ENCODE measurements at regions not wholly inside any gene's neighbourhood (a gene's known extent, or its start where the extent isn't known, plus 50 kb on each side); places are given as distances from the start of the nearest gene placed in this dataset.

DNA sequence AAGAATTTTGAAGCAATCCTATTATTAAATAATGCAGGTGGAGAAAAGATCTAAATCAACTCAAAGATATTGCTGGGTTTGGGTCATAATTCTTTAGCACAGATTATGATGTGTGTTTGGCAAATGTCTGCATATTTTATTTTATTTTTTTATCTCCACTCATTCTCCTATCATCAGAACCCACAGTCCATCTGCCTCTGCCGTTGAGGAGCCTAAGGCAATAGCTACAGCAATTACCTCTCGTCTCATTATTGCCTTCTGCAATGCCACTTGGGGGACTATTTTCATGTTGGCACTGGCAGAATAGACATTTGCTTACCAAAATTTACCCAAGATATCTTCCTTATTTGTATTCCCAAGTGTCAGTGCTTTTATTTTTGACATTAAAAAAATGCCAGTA lies 815.9 kb upstream of the CNTNAP5 start:
- no peak for DNase-seq

DNA sequence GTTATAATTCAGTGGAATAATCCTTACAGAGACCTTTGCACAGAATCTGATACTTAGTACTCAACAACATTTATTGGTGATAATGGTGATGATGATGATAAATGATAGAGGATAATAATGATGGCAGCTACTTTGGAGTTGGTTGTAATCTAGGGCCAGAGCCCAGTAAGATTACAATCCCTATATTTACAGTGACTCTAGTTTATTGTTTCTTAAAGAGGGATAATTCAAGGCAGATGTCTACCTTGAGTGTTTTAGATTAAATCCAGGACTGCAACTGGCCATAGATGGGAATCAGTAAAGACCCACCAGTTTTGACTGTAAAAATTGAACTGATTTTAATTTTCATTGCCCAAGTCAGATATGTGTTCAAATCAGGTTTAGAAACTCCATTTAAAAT lies 813.9 kb upstream of the CNTNAP5 start:
- no peak for DNase-seq

DNA sequence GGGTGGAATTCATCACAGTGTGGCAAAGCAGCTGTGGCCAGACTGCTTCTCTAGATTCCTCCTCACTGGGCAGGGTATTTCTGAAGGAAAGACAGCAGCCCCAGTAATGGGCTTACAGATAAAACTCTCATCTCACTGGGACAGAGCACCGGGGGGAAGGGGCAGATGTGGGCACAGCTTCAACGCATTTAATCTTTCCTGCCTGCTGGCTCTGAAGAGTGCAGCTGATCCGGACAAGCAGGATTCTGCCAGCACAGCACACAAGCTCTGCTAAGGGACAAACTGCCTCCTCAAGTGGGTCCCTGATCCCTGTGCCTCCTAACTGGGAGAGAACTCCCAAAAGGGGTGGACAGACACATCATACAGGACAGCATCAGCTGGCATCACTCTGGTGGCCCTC lies 779.9 kb upstream of the CNTNAP5 start:
- DNase-seq: no peak

DNA sequence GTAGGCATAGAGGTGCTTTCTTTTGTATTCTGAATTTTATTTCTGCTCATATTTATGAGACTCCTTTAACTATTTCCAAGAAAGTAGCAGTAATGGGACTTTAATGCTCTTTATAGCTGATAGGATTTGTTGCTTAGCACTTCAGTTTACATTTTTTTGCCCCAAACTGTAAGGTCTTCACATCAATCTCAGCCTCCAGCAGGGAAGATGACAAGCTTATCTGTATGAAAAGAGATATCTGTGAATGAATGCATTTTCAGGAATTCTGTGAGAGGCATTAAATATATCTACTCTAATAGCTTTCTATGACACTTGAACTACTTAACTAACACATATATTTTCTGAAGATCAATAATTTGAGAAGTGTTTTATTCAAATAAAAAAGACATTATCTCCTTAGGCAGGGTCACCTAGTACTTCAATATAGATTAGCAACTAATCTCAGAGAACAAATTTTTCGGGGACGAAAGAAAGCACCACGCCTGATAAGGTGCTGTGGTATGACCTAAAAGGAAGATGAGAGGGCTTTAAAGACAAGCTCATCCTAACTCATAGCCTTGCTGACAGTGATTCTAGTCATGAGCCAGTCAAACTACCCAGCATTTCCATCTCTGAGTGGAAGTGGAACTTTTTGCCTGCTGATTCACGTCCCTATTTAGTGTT lies 766.1 kb upstream of the CNTNAP5 start:
- no peak for DNase-seq

DNA sequence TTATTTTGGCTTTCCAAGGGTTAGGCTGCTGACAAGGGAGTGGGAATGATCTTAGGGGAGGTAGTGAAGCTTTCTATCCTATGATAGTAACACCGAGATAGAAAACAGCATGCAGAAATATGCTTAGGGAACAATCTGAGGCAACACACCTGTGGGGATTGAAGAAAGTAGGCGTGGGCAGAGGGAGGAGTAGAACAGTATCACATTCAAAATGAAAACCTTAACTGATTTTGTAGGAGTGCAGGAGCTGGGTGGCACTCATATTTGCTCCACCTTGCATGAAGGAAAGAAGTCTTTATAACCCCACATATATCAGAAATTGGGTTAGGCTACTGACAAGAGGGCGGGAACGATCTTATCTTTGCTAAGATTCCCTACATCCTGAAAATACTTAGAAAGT lies 762.2 kb upstream of the CNTNAP5 start:
- no peak for DNase-seq

GRCh38 chr2:123283431-123283830 lies 741.7 kb upstream of the CNTNAP5 start:
- DNase-seq: no peak

DNA sequence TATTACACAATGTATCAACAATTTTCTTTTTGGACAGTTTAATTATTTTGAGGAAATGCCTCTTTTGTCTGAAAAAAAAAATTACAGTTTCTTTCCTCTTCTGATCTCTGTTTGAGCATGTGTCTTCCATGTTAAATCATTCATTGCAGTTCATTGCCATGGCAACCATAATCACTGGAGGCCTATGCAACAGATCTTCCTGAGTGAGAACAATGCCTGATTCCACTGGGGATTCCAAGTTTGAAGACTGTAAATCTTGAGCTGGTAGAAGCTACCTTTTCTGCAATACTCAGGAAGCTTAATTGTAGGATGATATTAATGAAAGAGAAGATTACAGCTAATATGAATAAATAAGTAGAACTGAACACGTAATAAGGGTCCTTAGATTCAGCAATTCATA lies 721.4 kb upstream of the CNTNAP5 start:
- no peak for DNase-seq

Measured in NCI-H146 (cell line).